GM21360 (cell line): ENCODE measurements at regions not wholly inside any gene's neighbourhood (a gene's known extent, or its start where the extent isn't known, plus 50 kb on each side); places are given as distances from the start of the nearest gene placed in this dataset.

Experiments
- ATAC-seq: cut with Tn5 transposase; IDR thresholded peaks from one replicate; pipeline ENCODE4 v1.9.1; 2021; ENCODE audit warnings: mild to moderate bottlenecking, moderate library complexity; ENCODE audit not compliant: unreplicated experiment

DNA sequence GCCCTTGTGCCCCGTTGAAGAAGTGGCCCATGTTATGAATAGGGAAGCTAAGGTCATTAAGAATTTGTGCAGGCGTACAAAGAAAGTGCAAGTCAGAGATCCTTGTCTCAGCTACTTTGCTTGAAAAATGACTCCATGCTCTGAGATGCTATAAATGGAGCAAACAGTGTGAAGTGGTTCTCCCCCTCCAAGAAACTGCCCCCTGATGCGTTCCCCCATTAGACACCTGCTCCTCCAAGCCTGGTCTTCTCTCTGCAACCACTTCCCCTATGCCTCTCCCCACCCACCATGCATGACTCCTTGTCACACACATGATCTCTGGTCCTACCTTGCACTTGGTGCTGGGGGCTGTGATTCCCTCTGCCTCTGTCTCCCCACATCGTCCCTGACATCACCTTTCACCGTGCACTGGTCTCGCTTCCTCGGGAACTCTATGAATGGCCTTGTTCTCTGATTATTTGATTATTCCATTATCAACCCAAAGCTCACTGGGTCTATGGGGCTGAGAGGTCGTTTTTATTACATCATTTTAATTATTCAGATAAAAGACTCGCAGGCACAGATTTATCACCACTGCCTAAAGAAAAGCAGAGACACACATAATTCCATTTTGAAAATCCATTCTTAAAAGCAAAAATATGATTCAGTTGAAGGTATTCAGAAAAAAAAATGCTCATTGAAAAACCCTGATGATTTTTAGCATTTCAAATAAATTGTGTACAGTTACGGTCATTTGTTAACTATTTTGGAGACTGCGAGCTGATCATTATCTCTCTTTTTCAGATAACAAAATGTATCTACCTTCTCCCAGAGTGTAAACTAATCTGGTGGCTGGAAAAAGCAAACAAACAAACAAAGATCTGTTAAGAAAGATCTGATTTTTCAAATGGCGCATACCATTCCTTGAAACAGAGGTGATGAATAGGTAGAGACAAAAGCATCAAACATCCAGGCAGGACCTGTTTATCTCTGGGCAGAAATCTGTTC, 294.9 kb downstream of the SOX11 start:
- ATAC-seq = no peak

DNA sequence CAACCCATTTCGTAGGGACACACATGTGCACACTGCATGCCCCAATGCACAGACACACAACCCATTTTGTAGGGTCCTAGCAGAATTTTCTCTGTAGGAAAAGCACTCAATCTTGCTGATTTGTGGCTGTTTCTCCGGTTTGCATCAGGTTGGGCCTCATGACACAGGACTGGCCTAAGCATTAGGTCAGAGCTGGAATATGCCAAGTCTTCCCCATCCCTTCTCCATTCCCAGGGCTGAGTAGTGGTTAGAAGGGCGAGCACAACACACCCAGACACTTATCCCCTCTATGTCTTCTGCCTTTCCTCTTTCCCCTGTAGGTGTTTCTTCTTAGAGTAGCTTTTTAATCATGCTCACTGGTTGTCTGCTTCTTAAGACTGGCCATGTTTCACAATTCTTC, 295.9 kb downstream of the SOX11 start:
- ATAC-seq = no peak

DNA sequence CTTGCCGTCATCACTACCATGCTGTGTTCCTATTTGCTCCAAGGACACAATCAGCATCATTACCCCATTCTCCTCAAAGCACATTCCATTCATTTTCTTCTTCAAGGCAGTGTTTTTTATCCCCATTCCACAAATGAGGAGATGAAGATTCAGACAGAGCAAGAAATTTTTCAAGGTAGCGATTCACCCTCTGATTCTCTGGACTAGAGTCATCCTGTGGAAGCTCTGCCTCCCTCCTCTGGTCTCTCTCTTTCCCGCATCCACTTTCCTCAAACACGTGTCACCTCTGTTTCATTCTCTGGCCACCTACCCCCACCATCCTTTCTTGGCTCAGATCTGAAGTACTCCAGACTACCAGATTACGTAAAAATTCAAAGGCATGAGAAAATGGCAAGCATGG, 297.9 kb downstream of the SOX11 start:
- ATAC-seq = no peak

DNA sequence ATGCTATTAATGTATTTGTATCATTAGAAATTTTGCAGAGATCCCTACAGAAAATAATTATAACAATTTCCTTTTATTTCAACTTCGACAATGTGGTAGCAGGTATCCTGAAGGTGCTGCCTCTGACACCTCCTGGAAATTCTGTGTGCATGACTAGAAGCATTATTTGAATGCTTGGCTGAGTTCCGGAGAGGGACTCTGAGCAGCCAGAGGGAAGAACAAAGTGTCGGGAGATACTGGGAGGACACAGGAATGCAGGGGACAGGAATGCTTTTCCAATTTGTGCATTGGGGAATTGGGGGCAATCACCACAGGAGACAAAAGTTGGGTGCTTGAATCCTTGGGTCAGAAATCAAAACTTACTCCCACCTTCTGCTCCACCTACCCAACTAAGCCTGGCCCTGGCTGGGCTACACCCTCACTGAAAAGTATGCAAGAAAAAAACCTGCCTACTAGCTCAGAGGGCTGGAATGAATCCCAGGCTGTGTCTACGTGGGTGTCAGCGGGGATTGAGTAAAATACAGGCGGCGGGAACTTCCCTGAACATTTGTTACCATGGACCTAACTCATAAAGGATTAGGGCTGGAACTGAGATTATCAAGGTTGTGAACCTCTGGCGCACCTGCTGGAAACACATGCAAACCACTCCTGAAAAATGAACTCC, 299.3 kb downstream of the SOX11 start:
- no peak for ATAC-seq

DNA sequence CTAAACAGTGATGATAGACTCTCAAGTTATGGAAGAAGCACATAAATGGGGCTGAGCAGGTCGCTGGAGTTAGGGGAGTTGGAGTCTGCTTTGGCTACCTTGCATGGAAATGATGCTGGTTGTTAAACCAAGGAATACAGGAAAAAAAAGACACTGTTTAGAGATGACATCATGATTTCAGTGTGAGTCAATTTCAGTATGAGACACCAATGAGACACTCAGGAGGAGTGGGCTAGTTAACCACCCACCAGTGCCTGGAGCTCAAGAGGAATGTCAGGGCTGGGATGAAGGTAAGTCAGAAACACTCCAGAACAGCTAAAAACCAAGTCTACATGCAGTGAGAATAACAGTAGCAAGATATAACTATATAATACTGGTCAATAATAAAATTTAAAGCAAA, 303.6 kb downstream of the SOX11 start:
- no peak for ATAC-seq

DNA sequence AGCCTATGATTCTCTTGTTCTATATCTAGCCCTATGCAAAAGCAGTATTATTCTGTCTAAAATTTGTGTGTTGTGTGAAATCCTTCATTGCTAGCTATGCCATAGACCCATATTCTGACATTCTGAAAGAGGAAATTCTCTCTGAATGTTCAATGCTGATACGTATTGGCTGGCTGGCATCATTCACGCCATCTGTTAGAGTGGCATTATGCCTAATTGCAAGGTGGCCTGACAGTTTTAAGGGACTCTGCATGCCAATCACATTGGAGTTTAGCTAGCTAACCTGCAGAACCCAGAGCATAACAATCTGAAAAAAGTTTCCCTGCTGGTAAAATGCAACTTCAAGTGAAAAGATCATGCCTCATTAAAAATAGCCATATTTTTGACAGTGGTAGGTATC, 316.0 kb downstream of the SOX11 start:
- ATAC-seq = no peak

DNA sequence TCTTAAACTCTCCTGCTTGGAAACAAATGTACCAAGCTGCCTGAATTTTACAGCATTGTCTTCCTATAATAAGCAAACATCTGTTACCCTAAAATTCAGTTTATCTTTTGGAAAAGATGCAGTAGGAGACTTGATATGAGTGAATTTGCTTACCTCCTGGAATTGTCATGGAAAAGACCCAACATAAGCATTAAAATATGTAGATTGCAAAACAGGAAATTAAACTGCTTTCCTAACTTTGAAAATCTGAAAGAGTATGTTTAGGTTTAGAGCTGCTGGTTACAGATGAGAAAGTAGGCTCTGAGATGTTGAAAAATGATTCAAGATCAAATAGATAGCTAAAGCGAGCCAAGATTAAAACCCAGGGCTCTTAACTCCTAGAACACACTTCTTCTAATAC, 316.5 kb downstream of the SOX11 start:
- ATAC-seq = no peak

DNA sequence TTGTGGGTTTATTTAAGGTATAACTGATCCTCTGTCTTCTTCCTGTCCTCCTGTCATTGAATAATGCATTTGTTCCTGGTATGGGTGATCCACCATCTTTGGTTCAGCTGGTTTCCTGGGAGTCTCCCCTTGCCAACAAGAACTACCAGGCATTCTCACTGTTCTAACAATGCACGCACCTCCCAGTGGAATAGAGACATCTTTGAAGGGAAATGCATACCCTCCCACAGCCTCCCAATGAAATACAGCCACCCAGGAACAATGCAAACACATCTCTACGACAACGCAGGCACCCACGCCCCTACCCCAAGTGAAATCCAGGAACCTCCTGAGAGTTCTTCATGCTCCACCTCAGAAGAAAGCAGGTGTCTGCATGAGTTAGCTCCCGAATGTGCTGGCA, 318.0 kb downstream of the SOX11 start:
- no peak for ATAC-seq

DNA sequence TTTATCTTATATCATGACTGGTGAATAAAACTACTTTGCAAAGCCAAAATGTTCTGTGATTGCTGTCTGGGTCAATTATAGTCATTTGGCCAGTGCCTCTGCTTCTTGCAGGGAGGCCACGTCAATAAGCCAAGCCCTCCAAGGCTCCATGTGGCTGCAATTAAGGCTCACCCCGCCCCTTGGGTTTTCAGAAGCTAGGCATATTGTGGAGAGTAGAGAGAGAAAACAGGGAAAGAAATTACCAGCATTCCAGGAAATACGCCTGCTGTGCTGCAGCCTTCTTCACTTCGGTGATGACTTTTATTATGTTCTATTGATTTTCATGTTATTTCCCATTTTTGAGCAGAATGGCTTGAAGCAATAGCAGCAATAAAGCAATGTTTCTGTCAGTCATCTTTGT, 319.7 kb downstream of the SOX11 start:
- ATAC-seq = no peak

DNA sequence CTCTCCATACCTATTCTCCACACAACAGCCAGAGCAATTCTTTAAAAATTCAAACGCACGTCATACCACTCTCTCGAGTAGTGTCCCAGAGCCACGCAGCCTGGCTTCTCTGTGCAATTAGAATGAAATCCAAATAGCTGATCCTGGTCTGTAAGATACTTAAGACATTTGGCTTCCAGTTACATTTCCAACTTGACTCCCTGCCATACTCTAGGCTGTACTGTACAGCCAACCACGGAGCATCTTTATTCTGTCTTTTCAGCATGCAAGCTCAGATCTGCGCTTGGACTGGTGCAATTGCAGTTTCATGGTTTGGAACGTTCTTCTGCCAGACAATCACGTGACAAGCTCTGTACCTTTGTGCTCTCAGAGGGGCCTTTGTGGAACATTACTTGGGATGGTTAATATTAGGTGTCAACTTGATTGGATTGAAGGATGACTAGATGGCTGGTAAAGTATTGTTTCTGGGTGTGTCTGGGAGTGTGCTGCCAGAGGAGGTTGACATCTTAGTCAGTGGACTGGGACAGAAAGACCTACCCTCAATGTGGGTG, 325.6 kb downstream of the SOX11 start:
- no peak for ATAC-seq

DNA sequence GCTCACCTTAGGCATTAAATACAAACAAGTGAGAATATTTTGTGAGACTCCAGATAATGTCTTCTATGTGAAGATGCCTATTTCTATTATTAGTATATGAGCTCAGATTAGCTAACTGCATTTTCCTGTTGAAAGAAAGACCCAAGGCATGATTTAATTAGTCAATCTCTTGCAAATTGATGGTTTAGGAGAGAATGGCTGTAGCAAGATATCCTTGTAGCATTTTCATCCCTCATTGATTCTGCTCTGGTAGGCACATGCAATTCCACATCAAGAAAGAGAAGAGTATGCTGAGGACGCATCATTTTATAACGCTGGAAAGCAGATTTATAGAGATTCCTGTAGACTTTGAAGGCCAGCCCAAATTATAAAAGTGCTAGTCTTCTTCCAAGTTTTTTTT, 332.0 kb downstream of the SOX11 start:
- no peak for ATAC-seq

DNA sequence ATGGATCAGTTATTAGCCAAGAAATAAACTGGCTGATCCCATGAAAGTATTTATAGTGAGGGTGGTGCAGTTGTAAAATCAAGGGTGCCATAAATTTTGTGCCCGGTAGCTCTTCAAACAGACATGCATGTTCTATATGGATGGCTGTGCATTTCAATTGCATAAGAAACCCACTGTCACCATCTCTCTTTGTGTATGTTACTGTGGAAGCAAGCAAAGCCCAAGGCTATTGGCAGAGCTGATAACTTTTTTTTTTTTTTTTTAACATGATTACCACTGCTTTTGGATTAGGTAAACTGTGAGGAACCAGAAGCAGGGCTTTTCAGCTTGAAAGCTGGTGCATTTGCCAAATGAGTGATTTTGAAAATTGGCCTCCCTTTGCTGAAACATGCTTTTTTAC, 332.6 kb downstream of the SOX11 start:
- ATAC-seq = no peak

DNA sequence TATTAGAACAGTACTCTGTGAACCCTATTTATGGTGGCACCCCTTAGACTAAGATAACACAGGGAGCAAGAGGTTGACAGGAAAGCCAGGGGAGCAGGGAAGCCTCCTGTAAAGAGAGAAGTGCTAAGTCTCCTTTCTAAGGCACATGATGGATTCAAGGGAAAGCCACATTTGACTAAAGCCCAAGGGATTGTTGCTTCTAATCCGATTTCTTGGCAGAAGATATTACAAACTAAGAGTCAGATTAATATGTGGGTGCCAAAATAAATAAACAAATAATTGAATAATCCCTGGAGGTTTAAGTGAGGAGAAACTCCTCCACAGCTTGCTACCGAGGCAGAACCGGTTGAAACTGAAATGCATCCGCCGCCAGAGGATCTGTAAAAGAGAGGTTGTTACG, 333.2 kb downstream of the SOX11 start:
- ATAC-seq = no peak

DNA sequence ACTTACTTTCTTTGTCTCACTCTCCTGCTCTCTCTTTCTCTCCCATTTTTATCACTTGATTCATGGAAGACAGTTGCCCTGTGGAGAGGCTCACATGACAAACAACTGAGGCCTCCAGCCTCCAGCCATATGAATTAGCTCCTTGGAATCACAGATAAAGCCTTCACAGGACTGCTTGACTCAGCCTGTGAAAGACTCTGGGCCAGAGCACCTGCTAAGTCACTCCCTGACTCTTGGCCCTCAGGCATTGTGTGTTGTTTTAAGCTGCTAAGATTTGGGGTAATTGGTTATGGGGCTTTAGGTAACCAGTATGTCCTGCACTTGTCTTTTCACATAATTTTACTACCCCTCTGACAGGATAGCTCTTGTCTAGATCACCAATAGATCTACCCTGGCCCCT, 334.9 kb downstream of the SOX11 start:
- no peak for ATAC-seq

DNA sequence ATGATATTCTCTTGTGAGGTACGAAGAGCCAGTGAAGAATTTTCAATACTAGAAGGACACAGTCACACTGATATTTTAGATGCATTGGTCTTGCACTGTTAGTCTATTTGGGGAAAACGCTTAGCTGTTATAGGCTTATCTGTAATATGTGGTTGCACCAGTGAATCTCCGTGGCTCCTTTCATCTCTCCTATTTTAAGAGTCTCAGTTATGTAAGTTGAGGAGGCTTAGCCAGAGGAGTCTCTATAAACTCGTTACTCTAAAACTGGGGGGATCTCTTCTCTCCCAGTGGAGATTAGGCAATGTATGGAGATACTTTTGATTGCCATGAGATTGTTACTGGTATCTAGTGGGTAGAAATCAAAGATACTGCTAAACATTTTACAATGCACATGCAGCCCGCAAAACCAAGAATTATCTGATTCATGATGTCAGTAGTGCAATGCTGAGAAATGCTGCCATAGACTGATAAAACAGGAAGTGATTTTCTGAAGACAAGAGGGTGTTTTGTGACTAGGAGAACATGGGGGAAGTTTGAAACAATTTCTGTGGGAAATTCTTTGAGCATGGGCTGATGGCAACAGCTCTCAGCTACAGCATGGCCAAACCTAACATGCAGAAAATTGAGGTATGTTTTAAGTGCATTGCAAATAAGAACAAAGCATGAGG, 339.1 kb downstream of the SOX11 start:
- ATAC-seq = no peak

DNA sequence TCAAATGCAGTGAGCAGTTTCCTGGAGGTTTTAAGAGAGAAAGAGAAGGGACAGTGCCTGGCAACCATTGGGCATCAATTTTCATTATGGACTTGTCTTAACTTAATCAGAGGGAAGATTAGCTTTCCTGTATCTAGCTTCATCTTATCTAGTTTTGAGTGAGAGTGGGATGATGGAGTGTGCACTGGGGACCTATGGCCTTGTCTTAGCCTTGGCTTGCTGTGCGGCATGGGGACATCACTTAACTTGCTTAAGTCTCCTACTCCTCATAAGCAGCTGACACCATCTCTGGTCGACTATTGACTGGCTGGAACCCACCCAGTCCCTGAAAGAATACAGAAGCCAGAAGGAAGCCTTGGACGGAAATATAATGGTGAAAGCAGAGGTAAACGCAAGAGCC, 344.0 kb downstream of the SOX11 start:
- no peak for ATAC-seq

DNA sequence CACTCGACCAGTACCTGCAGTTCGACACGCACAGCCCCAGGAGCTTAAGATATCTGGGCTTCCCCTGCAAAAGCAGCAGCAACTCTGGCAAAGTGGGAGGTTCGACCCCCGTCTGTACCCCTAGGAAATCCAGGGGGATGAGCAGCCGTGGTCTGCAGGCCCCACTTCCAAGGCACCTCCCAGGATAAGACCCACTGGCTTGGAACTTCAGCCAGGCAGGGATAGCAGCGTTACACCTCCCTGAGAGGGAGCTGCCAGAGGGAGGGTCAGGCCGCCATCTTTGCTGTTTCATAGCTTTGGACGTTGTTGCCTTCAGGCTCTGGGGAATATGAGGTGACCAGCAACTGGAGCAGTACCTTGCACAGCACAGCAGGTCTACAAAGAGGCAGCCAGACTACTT, 351.1 kb downstream of the SOX11 start:
- ATAC-seq = no peak

DNA sequence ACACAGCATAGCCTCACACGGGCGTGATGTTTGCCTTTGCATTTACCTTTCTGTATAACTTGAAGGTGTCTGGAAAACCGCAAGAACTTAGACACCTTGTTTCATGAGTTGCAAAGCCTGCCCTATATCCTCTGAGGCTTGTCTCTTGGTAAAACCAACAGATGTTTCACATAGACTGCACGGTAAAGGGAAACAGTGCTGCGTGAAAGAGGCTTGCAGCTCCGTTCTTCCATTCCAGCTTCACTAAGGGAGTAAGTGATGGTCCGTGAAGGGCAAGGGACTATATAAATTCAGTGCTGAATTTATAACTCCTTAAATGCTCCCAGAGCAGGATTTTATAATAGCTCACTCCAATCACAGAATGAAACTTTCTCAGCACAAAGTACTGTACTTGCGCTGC, 360.5 kb downstream of the SOX11 start:
- ATAC-seq = no peak

DNA sequence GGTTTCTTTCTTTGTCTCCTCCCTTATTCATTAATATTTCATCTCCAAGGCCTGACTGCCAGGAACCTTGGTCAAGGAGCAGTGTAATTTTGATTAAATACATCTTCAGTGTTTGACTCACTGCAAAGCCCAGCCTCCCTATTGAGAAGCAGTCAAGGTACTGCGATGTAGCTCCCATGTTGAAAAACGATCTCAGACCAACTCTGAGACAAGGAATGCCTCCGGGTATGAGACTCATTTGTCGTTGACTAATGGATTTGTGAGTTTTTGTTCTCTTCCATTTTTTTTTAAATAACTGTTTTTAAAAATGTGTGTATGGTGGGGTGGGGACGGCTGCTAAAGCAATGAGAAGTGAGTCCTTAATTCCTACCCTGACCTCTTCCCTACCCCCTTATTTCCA, 361.6 kb downstream of the SOX11 start:
- no peak for ATAC-seq

DNA sequence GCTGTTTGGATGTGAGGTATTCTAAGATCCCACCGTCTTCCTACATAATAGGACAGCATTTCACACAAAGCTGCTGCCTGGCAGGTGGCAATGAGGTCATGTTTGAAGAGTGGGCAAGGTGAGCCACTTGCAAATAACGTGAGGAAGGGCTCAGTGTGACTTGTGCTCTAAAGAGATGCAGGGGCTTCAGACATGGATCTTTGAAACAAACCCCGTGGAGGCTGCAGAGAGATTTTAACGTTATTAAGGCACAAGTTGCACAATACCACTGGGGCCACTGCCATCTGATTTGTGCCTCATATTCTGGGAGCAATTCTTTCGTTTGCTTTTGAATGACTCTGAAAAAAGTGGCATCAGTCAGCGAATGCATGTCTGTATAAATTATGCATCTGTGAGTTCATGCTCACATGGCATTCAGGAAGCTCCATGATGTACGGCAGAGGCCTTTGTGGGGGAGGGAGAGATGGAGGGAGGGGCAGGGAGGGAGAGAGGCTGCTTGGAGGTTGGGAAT, 362.0 kb downstream of the SOX11 start:
- ATAC-seq = no peak

DNA sequence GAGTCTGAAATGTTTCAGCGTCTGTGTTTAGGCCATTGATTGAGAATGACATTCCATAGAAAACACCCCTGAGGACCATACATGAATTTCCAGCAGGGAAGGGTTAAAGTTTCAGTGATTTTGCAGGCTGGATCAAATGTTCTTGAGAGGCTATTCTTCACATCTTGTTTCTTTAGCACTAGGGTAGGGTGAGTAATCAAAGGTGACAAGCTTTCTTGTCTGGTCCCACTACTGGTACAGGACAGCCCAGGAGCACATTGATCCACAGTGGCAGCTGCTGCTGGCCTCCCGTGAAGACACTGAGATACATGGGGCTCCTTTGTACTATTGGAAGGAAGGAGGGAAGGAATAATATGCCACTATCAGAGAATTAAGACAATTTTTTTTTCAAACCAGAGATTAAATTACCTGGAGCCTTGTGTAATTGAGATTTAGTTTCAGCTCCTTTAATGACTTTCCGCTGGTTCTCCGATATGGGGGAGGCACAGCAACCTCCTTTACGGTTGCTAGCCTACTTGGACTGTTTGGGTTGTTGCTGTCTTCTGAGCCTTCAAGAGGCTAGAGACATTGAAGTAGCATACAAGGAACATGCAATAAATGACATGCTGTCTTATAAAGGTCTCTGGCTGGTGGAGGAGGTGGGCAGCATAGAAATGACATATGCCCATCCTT, 368.9 kb downstream of the SOX11 start:
- ATAC-seq = no peak
